OCI-LY3 (cell line): ENCODE measurements at regions not wholly inside any gene's neighbourhood (a gene's known extent, or its start where the extent isn't known, plus 50 kb on each side); places are given as distances from the start of the nearest gene placed in this dataset.

Experiments
- EZH2phosphoT487 ChIP-seq: fragments of 200-600 bp; shearing (Covaris generic); IDR thresholded peaks from 2 replicates; pipeline ENCODE4 v1.6.1; 2018; ENCODE audit warnings: antibody characterized with exemption, mixed run types, low read depth
- TF ChIP-seq, protein P1 (sequence below): fragments of 200-600, 300-600 bp; sonication (generic); IDR thresholded peaks from 2 replicates; pipeline ENCODE4 v1.5.1; 2014; ENCODE audit warnings: antibody characterized with exemption, low read length, low read depth

DNA sequence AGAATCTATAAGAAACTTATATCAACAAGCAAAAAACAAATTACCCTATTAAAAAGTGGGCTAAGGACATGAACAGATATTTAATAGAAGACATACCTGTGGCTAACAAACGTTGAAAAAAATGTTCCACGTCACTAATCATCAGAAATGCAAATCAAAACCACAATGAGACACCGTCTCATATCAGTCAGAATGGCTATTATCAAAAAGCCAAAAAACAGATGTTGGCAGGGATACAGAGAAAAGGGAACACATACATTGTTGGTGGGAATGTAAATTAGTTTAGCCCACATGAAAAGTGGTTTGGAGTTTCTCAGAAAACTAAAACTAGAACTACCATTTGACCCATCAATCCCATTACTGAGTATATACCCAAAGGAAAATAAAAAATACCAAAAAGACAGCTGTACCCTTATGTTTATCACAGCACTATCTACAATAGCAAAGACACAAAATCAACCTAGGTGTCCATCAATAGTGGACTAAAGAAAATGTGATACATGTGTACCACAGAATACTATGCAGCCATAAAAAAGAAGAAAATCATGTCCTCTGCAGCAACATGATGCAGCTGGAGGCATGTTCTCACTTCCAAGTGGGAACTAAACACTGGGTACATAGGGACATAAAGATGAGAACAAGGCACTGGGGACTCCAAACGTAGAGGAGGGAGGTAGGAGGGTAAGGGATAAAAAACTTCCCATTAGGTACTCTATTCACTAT, 83.8 kb upstream of the TMEM168 start:
- TF ChIP-seq, protein P1, sequence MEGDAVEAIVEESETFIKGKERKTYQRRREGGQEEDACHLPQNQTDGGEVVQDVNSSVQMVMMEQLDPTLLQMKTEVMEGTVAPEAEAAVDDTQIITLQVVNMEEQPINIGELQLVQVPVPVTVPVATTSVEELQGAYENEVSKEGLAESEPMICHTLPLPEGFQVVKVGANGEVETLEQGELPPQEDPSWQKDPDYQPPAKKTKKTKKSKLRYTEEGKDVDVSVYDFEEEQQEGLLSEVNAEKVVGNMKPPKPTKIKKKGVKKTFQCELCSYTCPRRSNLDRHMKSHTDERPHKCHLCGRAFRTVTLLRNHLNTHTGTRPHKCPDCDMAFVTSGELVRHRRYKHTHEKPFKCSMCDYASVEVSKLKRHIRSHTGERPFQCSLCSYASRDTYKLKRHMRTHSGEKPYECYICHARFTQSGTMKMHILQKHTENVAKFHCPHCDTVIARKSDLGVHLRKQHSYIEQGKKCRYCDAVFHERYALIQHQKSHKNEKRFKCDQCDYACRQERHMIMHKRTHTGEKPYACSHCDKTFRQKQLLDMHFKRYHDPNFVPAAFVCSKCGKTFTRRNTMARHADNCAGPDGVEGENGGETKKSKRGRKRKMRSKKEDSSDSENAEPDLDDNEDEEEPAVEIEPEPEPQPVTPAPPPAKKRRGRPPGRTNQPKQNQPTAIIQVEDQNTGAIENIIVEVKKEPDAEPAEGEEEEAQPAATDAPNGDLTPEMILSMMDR, result no peak
- no peak for TF ChIP-seq EZH2phosphoT487
